GM12878 (cell line): ENCODE measurements at regions not wholly inside any gene's neighbourhood (a gene's known extent, or its start where the extent isn't known, plus 50 kb on each side); places are given as distances from the start of the nearest gene placed in this dataset.

Source experiments
- CTCF ChIP-seq, 3 experiments: IDR thresholded peaks in 2 of 3; conservative IDR thresholded peaks in 1 of 3; 2 replicates each; pipeline ENCODE4 v1.5.1; 2011; ENCODE audit warnings: low read depth in 3 of 3, low read length in 3 of 3, mild to moderate bottlenecking in 3 of 3, control low read depth in 2 of 3, moderate library complexity in 2 of 3, inconsistent platforms in 1 of 3, mixed read lengths in 1 of 3; ENCODE audit not compliant: control insufficient read depth in 2 of 3, insufficient read depth in 1 of 3; ENCODE audit errors: extremely low read depth in 1 of 3
- EZH2 ChIP-seq: IDR thresholded peaks from 2 replicates; pipeline ENCODE4 v1.6.1; 2012; ENCODE audit warnings: low read depth, mild to moderate bottlenecking, control low read depth, inconsistent platforms, low read length, borderline replicate concordance; ENCODE audit not compliant: control insufficient read depth
- FOXM1 ChIP-seq: IDR thresholded peaks from 2 replicates; pipeline ENCODE4 v1.6.1; 2012; ENCODE audit warnings: low read depth, mild to moderate bottlenecking, inconsistent platforms, low read length, moderate library complexity
- HDAC2 ChIP-seq: fragments of 200-600 bp; sonication (generic); IDR thresholded peaks from 2 replicates; pipeline ENCODE4 v1.6.1; 2017
- SMAD1 ChIP-seq: fragments of 450-650 bp; IDR thresholded peaks from 2 replicates; pipeline ENCODE4 v1.6.1; 2018; ENCODE audit warnings: mild to moderate bottlenecking, low read depth; ENCODE audit not compliant: partially characterized antibody
- TAF1 ChIP-seq: IDR thresholded peaks from 2 replicates; pipeline ENCODE4 v1.6.1; 2011; ENCODE audit warnings: mild to moderate bottlenecking, low read depth, low read length, borderline replicate concordance
- ZBED1 ChIP-seq: IDR thresholded peaks from 2 replicates; pipeline ENCODE4 v1.6.1; 2016; ENCODE audit warnings: borderline replicate concordance

GRCh38 chr5:17438027-17438426 lies 60.0 kb upstream of the TAF11L2 start:
- no peak for TF ChIP-seq FOXM1
- TF ChIP-seq CTCF (IDR thresholded peaks at IDR 0.05 in 2 of 3, conservative IDR thresholded peaks at IDR 0.05 in 1 of 3; ENCODE audit: control insufficient read depth in 2 of 3, extremely low read depth in 1 of 3, insufficient read depth in 1 of 3, low read depth in 3 of 3, low read length in 3 of 3), result no peak
- no peak for TF ChIP-seq SMAD1
- TF ChIP-seq TAF1, result no peak
- no peak for TF ChIP-seq HDAC2
- no peak for TF ChIP-seq EZH2
- TF ChIP-seq ZBED1, result no peak
